Muscle layer of colon (tissue), 2 donors: ENCODE measurements at regions not wholly inside any gene's neighbourhood (a gene's known extent, or its start where the extent isn't known, plus 50 kb on each side); places are given as distances from the start of the nearest gene placed in this dataset.

ENCODE experiments used
- H3K27ac ChIP-seq: one replicate; pipeline ENCODE4 v1.7.0; 2013; ENCODE audit warnings: low read depth, mild to moderate bottlenecking, low read length, moderate library complexity
- H3K27me3 ChIP-seq, 2 donors: one replicate each; pipeline ENCODE4 v1.7.0; 2013; ENCODE audit warnings: low read length in 2 of 2, mild to moderate bottlenecking in 2 of 2; ENCODE audit not compliant: insufficient read depth in 2 of 2, control insufficient read depth in 1 of 2
- H3K36me3 ChIP-seq: one replicate; pipeline ENCODE4 v1.7.0; 2013; ENCODE audit warnings: mild to moderate bottlenecking, low read length; ENCODE audit not compliant: insufficient read depth
- H3K4me1 ChIP-seq: one replicate; pipeline ENCODE4 v1.7.0; 2013; ENCODE audit warnings: mild to moderate bottlenecking, low read length; ENCODE audit not compliant: insufficient read depth
- H3K4me3 ChIP-seq, 2 donors: one replicate each; pipeline ENCODE4 v1.7.0; 2013; ENCODE audit warnings: low read length in 2 of 2, low read depth in 1 of 2, mild to moderate bottlenecking in 1 of 2, moderate library complexity in 1 of 2
- H3K9ac ChIP-seq: one replicate; pipeline ENCODE4 v1.7.0; 2013; ENCODE audit warnings: low read length
- H3K9me3 ChIP-seq: one replicate; pipeline ENCODE4 v1.7.0; 2013; ENCODE audit warnings: mild to moderate bottlenecking, low read length
- donor health status: abdominal sarcoma.
- donor health status: Adenocarcinoma of cecum.

DNA sequence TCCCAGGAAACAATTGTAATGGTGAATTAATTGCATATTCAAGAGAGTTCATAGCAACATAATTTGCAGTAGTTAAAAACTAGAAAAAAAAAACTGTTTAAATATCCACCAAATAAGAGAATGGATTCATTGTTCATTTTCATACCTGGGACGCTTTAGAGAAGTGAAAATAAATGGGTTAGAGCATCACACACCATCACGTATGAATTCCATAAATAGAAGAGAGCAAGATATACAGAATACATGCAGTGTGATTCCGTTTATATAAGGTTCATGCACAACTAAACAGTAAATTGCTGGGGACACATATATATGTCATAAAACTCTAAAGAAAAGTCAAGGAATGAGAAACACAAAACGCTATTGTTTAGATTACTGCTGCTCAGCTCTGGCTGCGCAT is 577.0 kb upstream of the KCNMB2 start:
- Histone ChIP-seq H3K9ac (no peak overlapping the region), H3K36me3 (no peaks in the 10 kb centered on the region), H3K27ac (no peak overlapping the region), H3K4me1 (peaks cover 13% of the 10 kb centered on the region), H3K27me3 (no peaks in the 10 kb centered on the region), H3K9me3 (no peaks in the 10 kb centered on the region), H3K4me3 (no peak overlapping the region)

GRCh38 chr3:177960014-177960413 is 576.2 kb upstream of the KCNMB2 start:
- peaks cover 13% of the 10 kb centered on the region for H3K4me1 ChIP-seq
- no peaks in the 10 kb centered on the region for H3K27me3 ChIP-seq
- H3K27ac ChIP-seq: no peak overlapping the region
- H3K36me3 ChIP-seq: no peaks in the 10 kb centered on the region
- H3K9ac ChIP-seq: no peak overlapping the region
- no peak overlapping the region for H3K4me3 ChIP-seq
- no peaks in the 10 kb centered on the region for H3K9me3 ChIP-seq

GRCh38 chr3:177960722-177961121 is 575.5 kb upstream of the KCNMB2 start:
- H3K9ac ChIP-seq: no peak overlapping the region
- no peak overlapping the region for H3K4me3 ChIP-seq
- no peaks in the 10 kb centered on the region for H3K36me3 ChIP-seq
- no peak overlapping the region for H3K27ac ChIP-seq
- no peaks in the 10 kb centered on the region for H3K9me3 ChIP-seq
- peaks cover 13% of the 10 kb centered on the region for H3K4me1 ChIP-seq
- H3K27me3 ChIP-seq: no peaks in the 10 kb centered on the region

DNA sequence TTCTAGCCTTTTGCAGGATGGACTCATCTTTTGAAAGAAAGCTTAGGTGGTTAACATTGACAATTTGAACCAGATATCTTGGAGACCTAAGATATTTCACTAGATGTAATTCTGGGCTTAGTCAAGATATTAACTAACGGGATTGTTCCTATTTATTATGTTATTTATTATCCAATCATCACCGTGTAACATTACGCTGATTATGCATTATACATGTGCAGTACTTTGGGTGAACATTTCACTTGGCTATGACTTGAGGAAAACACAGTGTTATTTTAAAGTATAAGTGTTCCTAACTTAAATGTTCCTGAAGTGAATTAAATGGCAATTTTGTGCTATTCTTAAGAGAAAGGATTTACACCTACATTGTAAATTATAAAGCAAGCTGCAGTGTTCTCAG is 574.5 kb upstream of the KCNMB2 start:
- Histone ChIP-seq H3K4me3 (no peak overlapping the region), H3K4me1 (peaks cover 13% of the 10 kb centered on the region), H3K9ac (no peak overlapping the region), H3K27ac (no peak overlapping the region), H3K27me3 (no peaks in the 10 kb centered on the region), H3K36me3 (no peaks in the 10 kb centered on the region), H3K9me3 (no peaks in the 10 kb centered on the region)

DNA sequence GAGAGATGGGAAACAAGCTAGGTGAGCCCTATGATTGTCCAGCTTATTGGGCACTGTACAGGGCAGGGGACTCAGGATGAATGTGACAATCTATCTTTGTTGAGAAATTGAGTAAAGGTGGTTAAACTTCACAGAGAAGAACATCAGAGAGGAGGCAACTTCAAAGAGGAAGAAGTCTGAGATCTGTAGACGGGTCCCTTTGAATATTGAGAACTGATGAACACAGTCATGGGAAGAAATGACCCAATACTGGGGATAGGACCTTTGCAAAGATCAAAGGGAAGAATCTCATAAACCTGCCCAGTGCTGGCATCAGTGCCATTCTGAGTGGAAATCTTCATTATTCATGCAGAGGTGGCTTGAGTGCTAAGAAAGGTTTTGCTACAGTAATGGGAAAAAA is 569.7 kb upstream of the KCNMB2 start:
- no peaks in the 10 kb centered on the region for H3K9me3 ChIP-seq
- H3K27ac ChIP-seq: no peak overlapping the region
- H3K36me3 ChIP-seq: no peaks in the 10 kb centered on the region
- H3K4me3 ChIP-seq: no peak overlapping the region
- H3K4me1 ChIP-seq: no peaks in the 10 kb centered on the region
- H3K9ac ChIP-seq: no peak overlapping the region
- no peaks in the 10 kb centered on the region for H3K27me3 ChIP-seq

GRCh38 chr3:177968891-177969290 is 567.3 kb upstream of the KCNMB2 start:
- Histone ChIP-seq H3K9me3 (no peaks in the 10 kb centered on the region), H3K27ac (no peak overlapping the region), H3K4me1 (no peaks in the 10 kb centered on the region), H3K9ac (no peak overlapping the region), H3K36me3 (no peaks in the 10 kb centered on the region), H3K27me3 (no peaks in the 10 kb centered on the region), H3K4me3 (no peak overlapping the region)

DNA sequence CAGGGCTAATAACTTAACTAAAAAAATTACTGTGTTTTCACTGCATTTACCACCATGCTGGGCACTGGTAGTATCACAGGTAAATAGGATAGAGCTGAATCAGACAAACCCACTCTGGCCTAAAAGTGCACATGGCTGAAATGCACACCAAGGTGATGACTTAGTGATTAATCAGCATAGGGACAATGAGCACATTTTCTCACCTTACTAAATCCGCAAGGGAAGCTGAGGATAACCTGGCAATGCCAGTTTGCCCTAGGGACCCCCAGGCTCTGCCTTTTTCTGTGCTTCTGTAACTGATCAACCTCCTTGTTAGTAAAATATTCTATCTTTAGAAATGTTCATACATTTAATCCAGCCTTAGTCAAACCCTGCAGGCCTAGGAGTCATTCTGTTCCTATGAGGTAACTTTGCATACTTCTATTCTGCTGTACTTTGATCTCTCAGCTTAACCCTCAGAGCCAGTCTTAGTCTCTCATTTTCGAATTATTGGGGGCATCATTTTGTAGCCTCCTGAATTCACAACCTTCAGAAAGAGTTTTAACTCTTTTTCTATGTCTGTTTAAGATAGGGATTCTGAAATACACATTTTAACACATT is 562.9 kb upstream of the KCNMB2 start:
- H3K4me1 ChIP-seq: no peaks in the 10 kb centered on the region
- no peak overlapping the region for H3K4me3 ChIP-seq
- H3K27ac ChIP-seq: no peak overlapping the region
- no peak overlapping the region for H3K9ac ChIP-seq
- H3K9me3 ChIP-seq: no peaks in the 10 kb centered on the region
- no peaks in the 10 kb centered on the region for H3K27me3 ChIP-seq
- no peaks in the 10 kb centered on the region for H3K36me3 ChIP-seq

- no peaks in the 10 kb centered on the region for H3K36me3 ChIP-seq
- H3K9me3 ChIP-seq: no peaks in the 10 kb centered on the region
- H3K9ac ChIP-seq: no peak overlapping the region
- no peaks in the 10 kb centered on the region for H3K27me3 ChIP-seq
- no peak overlapping the region for H3K4me3 ChIP-seq
- no peak overlapping the region for H3K27ac ChIP-seq
- H3K4me1 ChIP-seq: no peaks in the 10 kb centered on the region
Observed at GRCh38 chr3:177976241-177976640, 560.0 kb upstream of the KCNMB2 start.

DNA sequence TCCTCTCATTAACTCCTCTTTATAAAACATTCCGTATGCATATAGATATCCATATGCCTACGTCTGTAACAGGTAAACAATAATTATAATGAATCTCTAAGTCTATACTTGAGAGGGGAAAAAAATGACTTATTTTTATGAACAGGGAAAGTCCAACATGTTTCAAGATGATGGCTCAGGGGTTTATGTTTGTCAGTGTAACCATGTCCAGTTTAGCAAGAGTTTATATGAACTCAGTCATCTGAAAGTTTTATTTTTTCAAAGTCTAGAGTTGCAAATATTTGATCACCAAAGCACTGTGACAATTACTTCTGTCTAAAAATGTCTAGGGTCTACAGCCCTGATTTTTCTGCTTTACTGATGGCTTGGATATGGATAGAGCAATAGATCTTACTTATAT is 559.4 kb upstream of the KCNMB2 start:
- Histone ChIP-seq H3K27ac (no peak overlapping the region), H3K4me1 (no peaks in the 10 kb centered on the region), H3K27me3 (no peaks in the 10 kb centered on the region), H3K9me3 (no peaks in the 10 kb centered on the region), H3K9ac (no peak overlapping the region), H3K36me3 (no peaks in the 10 kb centered on the region), H3K4me3 (no peak overlapping the region)

DNA sequence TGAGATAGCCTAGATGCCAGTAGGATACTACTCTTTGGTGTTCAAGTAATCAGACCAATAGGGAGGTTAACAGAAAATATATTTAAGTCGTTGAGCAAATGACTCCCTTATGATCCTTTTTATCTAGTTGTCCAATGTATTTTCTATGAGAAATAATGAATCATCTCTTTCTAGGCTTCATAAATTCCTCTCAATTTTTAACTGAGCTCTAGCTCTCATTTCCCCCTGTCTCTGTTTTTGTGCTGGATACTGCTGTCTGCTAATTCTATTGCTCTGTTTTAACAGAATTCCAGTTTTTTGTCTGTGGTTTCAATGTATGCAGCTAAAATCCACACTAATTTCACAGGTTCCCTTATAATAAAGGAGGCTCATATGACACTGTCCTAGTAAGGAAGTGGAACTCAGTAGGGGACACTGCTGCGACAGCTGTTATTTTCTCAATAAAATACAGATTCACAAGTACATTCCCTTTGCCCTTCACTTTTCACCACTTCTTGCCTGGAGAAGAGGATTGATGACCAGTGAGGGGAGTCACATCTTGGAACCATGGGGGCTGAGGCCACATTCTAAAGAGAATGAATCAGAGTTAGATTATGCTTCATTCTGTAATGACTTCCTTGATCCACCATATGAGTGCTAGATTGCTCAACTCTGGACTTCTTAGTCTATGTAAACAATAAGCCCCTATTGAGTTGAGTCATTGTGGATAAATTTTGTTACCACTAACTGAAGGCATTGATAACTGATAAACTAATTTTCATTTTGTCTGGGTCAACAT is 558.7 kb upstream of the KCNMB2 start:
- no peaks in the 10 kb centered on the region for H3K36me3 ChIP-seq
- no peak overlapping the region for H3K4me3 ChIP-seq
- no peaks in the 10 kb centered on the region for H3K9me3 ChIP-seq
- H3K9ac ChIP-seq: no peak overlapping the region
- no peak overlapping the region for H3K27ac ChIP-seq
- H3K27me3 ChIP-seq: no peaks in the 10 kb centered on the region
- no peaks in the 10 kb centered on the region for H3K4me1 ChIP-seq

- Histone ChIP-seq H3K9me3 (no peaks in the 10 kb centered on the region), H3K4me3 (no peak overlapping the region), H3K27me3 (no peaks in the 10 kb centered on the region), H3K36me3 (no peaks in the 10 kb centered on the region), H3K4me1 (no peaks in the 10 kb centered on the region), H3K9ac (no peak overlapping the region), H3K27ac (no peak overlapping the region)
Observed at GRCh38 chr3:177978946-177979345, 557.3 kb upstream of the KCNMB2 start.

DNA sequence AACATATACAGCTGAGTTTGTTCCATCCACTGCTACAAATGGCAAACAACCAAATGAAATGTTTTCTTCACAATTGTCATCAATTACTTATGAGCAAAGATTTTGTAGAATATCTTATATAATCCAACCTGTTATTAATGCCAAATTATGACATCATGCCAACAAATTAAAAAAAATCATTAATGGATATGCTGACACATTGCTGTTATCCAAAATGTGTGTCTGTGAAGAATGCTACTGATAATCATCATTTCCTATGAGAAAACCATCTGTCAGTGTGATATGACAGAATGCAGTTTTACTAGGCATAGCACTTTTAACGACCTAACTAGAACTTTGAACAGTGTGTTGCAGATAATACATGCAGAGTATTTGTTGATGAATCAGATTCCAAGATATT is 556.5 kb upstream of the KCNMB2 start:
- Histone ChIP-seq H3K27ac (no peak overlapping the region), H3K36me3 (no peaks in the 10 kb centered on the region), H3K4me3 (no peak overlapping the region), H3K9me3 (no peaks in the 10 kb centered on the region), H3K27me3 (no peaks in the 10 kb centered on the region), H3K4me1 (no peaks in the 10 kb centered on the region), H3K9ac (no peak overlapping the region)
